Type B pancreatic cell (in vitro differentiated cells): ENCODE measurements at regions not wholly inside any gene's neighbourhood (a gene's known extent, or its start where the extent isn't known, plus 50 kb on each side); places are given as distances from the start of the nearest gene placed in this dataset.
"Not testable (repeated sequence)": the region's sequence is repeated elsewhere in the genome, so short reads cannot be mapped to it uniquely, and the experiment has no call there.

Experiments used
- DNase-seq: peaks from one replicate; pipeline ENCODE4 v3.0.0; 2021; ENCODE audit warnings: mixed read lengths; ENCODE audit not compliant: unreplicated experiment; ENCODE audit errors: extremely low spot score
- H3K27ac Mint-ChIP-seq: 2 replicates; pipeline ENCODE4 v1.8.0; 2021; ENCODE audit warnings: mild to moderate bottlenecking, mixed read lengths
- H3K27me3 Mint-ChIP-seq: 2 replicates; pipeline ENCODE4 v1.8.0; 2021; ENCODE audit warnings: mixed read lengths
- H3K36me3 Mint-ChIP-seq: 2 replicates; pipeline ENCODE4 v1.8.0; 2021; ENCODE audit warnings: mixed read lengths
- H3K4me1 Mint-ChIP-seq: one replicate; pipeline ENCODE4 v1.8.0; 2021; ENCODE audit warnings: mixed read lengths; ENCODE audit not compliant: unreplicated experiment
- H3K4me3 Mint-ChIP-seq: 2 replicates; pipeline ENCODE4 v1.8.0; 2021; ENCODE audit warnings: mild to moderate bottlenecking, mixed read lengths
- H3K9me3 Mint-ChIP-seq: 2 replicates; pipeline ENCODE4 v1.8.0; 2021; ENCODE audit warnings: mixed read lengths
- TF ChIP-seq, protein P1 (sequence below): fragments of 200-600 bp; sonication (generic); conservative IDR thresholded peaks from 2 replicates; pipeline ENCODE4 v1.5.0; 2021; ENCODE audit warnings: antibody characterized with exemption, mild to moderate bottlenecking

GRCh38 chr12:19999805-20000138, 368.6 kb upstream of the PDE3A start:
- Mint-ChIP-seq H3K4me1 (peaks cover 7% of the 10 kb centered on the region), H3K36me3 (no peaks in the 10 kb centered on the region), H3K9me3 (peaks cover 4% of the 10 kb centered on the region), H3K27ac (no peak overlapping the region), H3K4me3 (no peak overlapping the region), H3K27me3 (peaks cover 9% of the 10 kb centered on the region)
- TF ChIP-seq, protein P1, sequence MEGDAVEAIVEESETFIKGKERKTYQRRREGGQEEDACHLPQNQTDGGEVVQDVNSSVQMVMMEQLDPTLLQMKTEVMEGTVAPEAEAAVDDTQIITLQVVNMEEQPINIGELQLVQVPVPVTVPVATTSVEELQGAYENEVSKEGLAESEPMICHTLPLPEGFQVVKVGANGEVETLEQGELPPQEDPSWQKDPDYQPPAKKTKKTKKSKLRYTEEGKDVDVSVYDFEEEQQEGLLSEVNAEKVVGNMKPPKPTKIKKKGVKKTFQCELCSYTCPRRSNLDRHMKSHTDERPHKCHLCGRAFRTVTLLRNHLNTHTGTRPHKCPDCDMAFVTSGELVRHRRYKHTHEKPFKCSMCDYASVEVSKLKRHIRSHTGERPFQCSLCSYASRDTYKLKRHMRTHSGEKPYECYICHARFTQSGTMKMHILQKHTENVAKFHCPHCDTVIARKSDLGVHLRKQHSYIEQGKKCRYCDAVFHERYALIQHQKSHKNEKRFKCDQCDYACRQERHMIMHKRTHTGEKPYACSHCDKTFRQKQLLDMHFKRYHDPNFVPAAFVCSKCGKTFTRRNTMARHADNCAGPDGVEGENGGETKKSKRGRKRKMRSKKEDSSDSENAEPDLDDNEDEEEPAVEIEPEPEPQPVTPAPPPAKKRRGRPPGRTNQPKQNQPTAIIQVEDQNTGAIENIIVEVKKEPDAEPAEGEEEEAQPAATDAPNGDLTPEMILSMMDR = no peak
- DNase-seq = no peak

DNA sequence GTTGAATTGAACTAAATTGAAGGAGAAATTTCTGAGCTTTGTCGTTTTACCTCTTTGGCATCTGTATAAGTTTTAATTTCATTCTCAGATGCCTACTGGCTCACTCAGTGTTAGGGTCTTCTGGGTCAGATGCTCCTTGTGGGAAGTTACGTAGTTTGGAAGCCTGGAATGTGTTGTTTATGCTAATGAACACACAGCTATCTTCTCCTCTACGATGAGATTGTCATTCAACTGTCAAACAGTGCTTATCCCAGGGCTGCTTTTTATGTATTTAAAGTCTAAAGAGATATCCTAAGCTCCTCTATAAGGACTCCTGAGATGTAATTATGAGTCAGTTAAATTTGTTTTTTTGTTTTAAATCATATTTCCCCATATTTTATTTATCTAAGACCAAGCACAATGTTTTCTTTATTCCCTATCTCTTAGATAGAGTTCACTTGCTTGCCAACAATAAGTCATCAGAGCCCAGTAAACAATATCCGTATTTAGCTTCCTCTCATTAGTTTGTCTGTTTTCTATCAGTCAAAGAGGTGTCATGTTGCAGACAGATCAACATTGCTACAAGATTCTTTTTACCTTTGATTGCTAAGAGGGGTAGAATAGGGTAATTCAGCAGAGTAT, 368.0 kb upstream of the PDE3A start:
- H3K9me3 Mint-ChIP-seq = peaks cover 4% of the 10 kb centered on the region
- H3K4me3 Mint-ChIP-seq = no peak overlapping the region
- TF ChIP-seq, protein P1 = no peak
- no peak for DNase-seq
- H3K27ac Mint-ChIP-seq = no peak overlapping the region
- H3K27me3 Mint-ChIP-seq = peaks cover 10% of the 10 kb centered on the region
- H3K4me1 Mint-ChIP-seq = peaks cover 7% of the 10 kb centered on the region
- H3K36me3 Mint-ChIP-seq = no peaks in the 10 kb centered on the region

DNA sequence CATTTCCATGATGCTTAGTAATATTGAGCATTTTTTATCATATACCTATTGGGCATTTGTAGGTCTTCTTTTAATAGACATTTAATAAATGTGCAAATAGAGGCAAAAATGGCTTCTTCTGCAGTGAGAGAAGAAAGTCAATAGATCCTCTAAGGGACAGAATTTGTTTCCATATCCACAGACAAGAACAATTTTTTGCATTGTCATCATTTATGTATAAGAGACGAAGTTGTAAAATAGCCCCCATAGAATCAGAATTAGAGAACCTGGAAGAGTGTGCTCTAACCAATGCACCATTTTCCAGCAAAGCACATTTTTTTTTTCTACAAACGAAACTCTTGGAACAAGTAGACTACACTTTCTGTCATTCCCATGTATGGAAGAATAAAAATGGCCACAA, 365.1 kb upstream of the PDE3A start:
- Mint-ChIP-seq H3K4me3 (no peak overlapping the region), H3K27me3 (peaks cover 10% of the 10 kb centered on the region), H3K27ac (no peak overlapping the region), H3K9me3 (peaks cover 4% of the 10 kb centered on the region), H3K4me1 (peaks cover 7% of the 10 kb centered on the region), H3K36me3 (no peaks in the 10 kb centered on the region)
- no peak for DNase-seq
- TF ChIP-seq, protein P1 = no peak

- Mint-ChIP-seq H3K4me3 (no peak overlapping the region), H3K36me3 (peaks cover 4% of the 10 kb centered on the region), H3K27ac (no peak overlapping the region), H3K27me3 (peaks cover 3% of the 10 kb centered on the region), H3K4me1 (no peaks in the 10 kb centered on the region), H3K9me3 (peaks cover 4% of the 10 kb centered on the region)
- TF ChIP-seq, protein P1 = no peak
- no peak for DNase-seq
Measured at GRCh38 chr12:20004952-20005351, 363.4 kb upstream of the PDE3A start.

DNA sequence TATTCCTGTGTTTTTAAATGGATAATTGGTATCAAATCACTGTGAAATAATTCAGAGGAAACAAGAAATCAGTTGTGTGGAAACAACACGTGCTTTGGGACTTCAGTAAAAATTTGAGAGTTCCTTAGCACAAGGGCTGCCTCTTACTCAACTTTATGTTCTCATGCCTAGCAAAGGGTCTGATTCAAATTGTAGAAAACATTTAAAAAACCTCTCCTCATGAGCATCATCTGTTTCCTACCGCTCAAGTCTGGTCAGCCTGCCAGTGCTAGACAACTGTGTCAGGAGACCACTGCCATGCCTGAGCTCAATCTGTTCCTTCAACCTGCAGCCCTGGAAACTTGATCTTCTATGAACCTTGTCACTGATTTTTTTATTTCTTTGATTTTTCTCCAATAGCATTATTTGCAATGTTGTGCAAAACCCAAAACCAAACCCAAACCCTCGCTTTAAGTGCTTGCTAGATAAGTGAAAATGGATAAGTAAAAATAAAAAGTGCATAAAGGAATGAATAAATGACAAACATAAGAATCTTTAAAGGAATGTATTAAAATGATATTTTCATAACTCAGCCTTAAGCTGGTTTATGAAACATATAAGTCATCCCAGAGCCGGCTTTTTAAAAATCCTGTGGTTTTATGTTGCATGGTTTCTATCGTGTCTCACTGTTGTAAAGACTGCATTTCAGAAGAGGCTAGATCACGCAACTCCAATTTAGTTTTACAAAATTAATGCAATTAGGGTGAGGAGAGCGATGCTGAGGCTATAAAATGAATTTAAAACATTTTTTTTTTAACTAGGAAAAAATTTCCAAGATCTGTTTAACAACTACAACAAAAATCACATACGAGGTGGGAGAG, 361.2 kb upstream of the PDE3A start:
- Mint-ChIP-seq H3K9me3 (peaks cover 4% of the 10 kb centered on the region), H3K36me3 (peaks cover 7% of the 10 kb centered on the region), H3K4me3 (no peak overlapping the region), H3K27me3 (peaks cover 3% of the 10 kb centered on the region), H3K4me1 (no peaks in the 10 kb centered on the region), H3K27ac (no peak overlapping the region)
- no peak for DNase-seq
- TF ChIP-seq, protein P1 = no peak

DNA sequence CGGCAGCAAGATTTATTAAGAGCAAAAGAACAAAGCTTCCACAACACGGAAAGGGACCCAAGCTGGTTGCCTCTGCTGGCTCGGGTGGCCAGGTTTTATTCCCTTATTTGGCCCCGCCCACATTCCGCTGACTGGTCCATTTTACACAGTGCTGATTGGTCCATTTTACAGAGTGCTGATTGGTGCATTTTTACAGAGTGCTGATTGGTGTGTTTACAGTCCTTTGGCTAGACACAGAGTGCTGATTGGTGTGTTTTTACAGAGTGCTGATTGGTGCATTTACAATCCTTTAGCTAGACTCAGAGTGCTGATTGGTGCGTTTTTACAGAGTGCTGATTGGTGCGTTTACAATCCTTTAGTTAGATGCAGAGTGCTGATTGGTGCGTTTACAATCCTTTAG, 358.4 kb upstream of the PDE3A start:
- H3K27ac Mint-ChIP-seq, H3K27me3 Mint-ChIP-seq, H3K4me3 Mint-ChIP-seq, H3K9me3 Mint-ChIP-seq, DNase-seq, H3K4me1 Mint-ChIP-seq: not testable (repeated sequence)
- H3K36me3 Mint-ChIP-seq = peaks cover 12% of the 10 kb centered on the region
